Osteoblast (primary cell): ENCODE measurements at regions not wholly inside any gene's neighbourhood (a gene's known extent, or its start where the extent isn't known, plus 50 kb on each side); places are given as distances from the start of the nearest gene placed in this dataset.

ENCODE experiments used
- DNase-seq: peaks from one replicate; pipeline ENCODE4 v3.0.0; 2011; ENCODE audit warnings: low spot score, mixed read lengths; ENCODE audit not compliant: insufficient read length; ENCODE audit errors: missing footprints
- H2AFZ ChIP-seq: 2 replicates; pipeline ENCODE4 v1.6.0; 2011; ENCODE audit warnings: mild to moderate bottlenecking, low read length
- H3K27ac ChIP-seq: 2 replicates; pipeline ENCODE4 v1.5.1; 2011; ENCODE audit warnings: mild to moderate bottlenecking, low read depth, low read length, moderate library complexity
- H3K27me3 ChIP-seq: 2 replicates; pipeline ENCODE4 v1.6.0; 2012; ENCODE audit warnings: mild to moderate bottlenecking, control low read depth, inconsistent platforms, low read length, moderate library complexity; ENCODE audit not compliant: insufficient read depth
- H3K36me3 ChIP-seq: 2 replicates; pipeline ENCODE4 v1.5.1; 2011; ENCODE audit warnings: mild to moderate bottlenecking, low read length, control low read depth, moderate library complexity; ENCODE audit not compliant: insufficient read depth
- H3K4me1 ChIP-seq: 2 replicates; pipeline ENCODE4 v1.5.1; 2011; ENCODE audit warnings: mild to moderate bottlenecking, low read length, control low read depth, moderate library complexity; ENCODE audit not compliant: insufficient read depth
- H3K4me2 ChIP-seq: 2 replicates; pipeline ENCODE4 v1.6.0; 2011; ENCODE audit warnings: mild to moderate bottlenecking, low read length; ENCODE audit not compliant: insufficient read depth
- H3K4me3 ChIP-seq: fragments of 200-600 bp; sonication (generic); 3 replicates; pipeline ENCODE4 v1.5.1; 2012; ENCODE audit warnings: mild to moderate bottlenecking, low read length, inconsistent platforms; ENCODE audit not compliant: insufficient read depth
- H3K79me2 ChIP-seq: 2 replicates; pipeline ENCODE4 v1.6.0; 2012; ENCODE audit warnings: mild to moderate bottlenecking, low read length, control low read depth, inconsistent platforms; ENCODE audit not compliant: insufficient read depth
- H3K9me3 ChIP-seq: 2 replicates; pipeline ENCODE4 v1.5.1; 2011; ENCODE audit warnings: low read depth, low read length, control low read depth
- H4K20me1 ChIP-seq: 2 replicates; pipeline ENCODE4 v1.6.0; 2012; ENCODE audit warnings: mild to moderate bottlenecking, low read length, control low read depth; ENCODE audit not compliant: insufficient read depth
- TF ChIP-seq, protein P1 (sequence below): IDR thresholded peaks from 2 replicates; pipeline ENCODE4 v1.5.1; 2011; ENCODE audit warnings: mild to moderate bottlenecking, low read depth, low read length, moderate library complexity; ENCODE audit errors: extremely low read depth

DNA sequence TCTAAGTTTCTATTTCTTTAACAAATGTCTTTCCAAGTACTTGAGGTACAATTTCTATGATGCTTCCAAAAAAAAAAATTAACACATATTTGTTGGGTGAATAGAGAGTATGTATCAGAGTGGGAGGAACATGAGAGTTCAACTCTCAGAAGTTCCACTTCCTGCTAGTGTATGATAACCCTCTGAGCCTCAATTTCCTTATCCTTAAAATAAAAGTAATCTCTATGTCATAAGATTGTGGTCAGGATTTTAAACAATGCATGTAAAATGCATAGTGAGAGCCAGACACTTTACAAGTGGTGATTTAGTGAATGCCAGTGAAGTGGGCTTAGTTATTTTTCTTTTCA lies 270.3 kb upstream of the AMIGO2 start:
- H3K4me3 ChIP-seq, result no peak overlapping the region
- no peaks in the 10 kb centered on the region for H3K27me3 ChIP-seq
- no peak overlapping the region for H3K4me2 ChIP-seq
- no peaks in the 10 kb centered on the region for H3K9me3 ChIP-seq
- no peak overlapping the region for H3K27ac ChIP-seq
- no peaks in the 10 kb centered on the region for H4K20me1 ChIP-seq
- no peak overlapping the region for H2AFZ ChIP-seq
- peak; percentile 76 for DNase-seq
- TF ChIP-seq, protein P1, sequence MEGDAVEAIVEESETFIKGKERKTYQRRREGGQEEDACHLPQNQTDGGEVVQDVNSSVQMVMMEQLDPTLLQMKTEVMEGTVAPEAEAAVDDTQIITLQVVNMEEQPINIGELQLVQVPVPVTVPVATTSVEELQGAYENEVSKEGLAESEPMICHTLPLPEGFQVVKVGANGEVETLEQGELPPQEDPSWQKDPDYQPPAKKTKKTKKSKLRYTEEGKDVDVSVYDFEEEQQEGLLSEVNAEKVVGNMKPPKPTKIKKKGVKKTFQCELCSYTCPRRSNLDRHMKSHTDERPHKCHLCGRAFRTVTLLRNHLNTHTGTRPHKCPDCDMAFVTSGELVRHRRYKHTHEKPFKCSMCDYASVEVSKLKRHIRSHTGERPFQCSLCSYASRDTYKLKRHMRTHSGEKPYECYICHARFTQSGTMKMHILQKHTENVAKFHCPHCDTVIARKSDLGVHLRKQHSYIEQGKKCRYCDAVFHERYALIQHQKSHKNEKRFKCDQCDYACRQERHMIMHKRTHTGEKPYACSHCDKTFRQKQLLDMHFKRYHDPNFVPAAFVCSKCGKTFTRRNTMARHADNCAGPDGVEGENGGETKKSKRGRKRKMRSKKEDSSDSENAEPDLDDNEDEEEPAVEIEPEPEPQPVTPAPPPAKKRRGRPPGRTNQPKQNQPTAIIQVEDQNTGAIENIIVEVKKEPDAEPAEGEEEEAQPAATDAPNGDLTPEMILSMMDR, result no peak
- peaks cover 10% of the 10 kb centered on the region for H3K4me1 ChIP-seq
- H3K79me2 ChIP-seq, result no peaks in the 10 kb centered on the region
- H3K36me3 ChIP-seq, result no peaks in the 10 kb centered on the region

DNA sequence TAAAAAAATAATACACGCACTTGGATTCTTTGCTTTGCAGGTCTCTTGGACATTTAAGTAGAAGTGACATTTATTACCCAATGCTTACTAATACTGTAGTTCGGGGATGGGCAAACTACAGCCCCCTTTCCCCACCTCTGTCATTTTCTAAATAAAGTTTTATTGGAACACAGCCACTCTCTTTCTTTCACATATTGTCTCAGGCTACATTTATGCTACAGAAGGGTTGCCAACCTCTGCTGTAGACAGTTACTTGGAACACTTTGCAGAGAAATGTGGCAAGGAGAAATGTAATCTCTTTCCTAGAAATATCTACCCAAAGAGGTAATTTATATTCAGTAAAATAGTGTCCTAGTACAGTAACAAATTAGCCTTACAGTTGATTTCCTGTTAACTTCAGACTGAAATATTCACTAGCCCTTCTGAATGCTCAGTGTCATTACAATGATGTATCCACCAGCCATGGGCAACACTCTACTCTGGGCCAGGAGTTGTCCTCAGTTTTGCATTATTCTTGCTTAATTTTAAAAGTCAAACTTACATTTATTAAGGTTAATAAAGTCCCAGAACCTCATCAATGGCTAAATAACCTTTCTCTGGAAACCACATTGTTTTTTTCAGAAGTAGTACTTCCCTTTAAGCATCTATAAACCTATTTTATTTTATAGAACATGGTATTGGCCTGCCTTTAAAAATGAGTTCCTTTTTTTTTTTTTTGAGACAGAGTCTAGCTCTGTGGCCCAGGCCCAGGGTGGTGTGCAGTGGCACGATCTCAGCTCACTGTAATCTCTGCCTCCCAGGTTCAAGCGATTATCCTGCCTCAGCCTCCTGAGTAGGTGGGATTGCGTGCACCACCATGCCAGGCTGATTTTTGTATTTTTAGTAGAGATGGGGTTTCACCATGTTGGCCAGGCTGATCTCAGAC lies 269.6 kb upstream of the AMIGO2 start:
- no peak for DNase-seq
- Histone ChIP-seq H3K36me3 (no peaks in the 10 kb centered on the region), H2AFZ (no peak overlapping the region), H3K27me3 (no peaks in the 10 kb centered on the region), H3K4me1 (peaks cover 10% of the 10 kb centered on the region), H3K9me3 (no peaks in the 10 kb centered on the region), H3K79me2 (no peaks in the 10 kb centered on the region), H3K4me2 (no peak overlapping the region), H3K4me3 (no peak overlapping the region), H4K20me1 (no peaks in the 10 kb centered on the region), H3K27ac (no peak overlapping the region)
- TF ChIP-seq, protein P1, result no peak

GRCh38 chr12:47348206-47348605 lies 268.4 kb upstream of the AMIGO2 start:
- Histone ChIP-seq H3K79me2 (no peaks in the 10 kb centered on the region), H3K4me3 (no peak overlapping the region), H3K27me3 (no peaks in the 10 kb centered on the region), H3K36me3 (no peaks in the 10 kb centered on the region), H2AFZ (no peak overlapping the region), H3K27ac (no peak overlapping the region), H3K9me3 (no peaks in the 10 kb centered on the region), H4K20me1 (no peaks in the 10 kb centered on the region), H3K4me1 (peaks cover 15% of the 10 kb centered on the region), H3K4me2 (no peak overlapping the region)
- TF ChIP-seq, protein P1, result no peak
- DNase-seq, result no peak

DNA sequence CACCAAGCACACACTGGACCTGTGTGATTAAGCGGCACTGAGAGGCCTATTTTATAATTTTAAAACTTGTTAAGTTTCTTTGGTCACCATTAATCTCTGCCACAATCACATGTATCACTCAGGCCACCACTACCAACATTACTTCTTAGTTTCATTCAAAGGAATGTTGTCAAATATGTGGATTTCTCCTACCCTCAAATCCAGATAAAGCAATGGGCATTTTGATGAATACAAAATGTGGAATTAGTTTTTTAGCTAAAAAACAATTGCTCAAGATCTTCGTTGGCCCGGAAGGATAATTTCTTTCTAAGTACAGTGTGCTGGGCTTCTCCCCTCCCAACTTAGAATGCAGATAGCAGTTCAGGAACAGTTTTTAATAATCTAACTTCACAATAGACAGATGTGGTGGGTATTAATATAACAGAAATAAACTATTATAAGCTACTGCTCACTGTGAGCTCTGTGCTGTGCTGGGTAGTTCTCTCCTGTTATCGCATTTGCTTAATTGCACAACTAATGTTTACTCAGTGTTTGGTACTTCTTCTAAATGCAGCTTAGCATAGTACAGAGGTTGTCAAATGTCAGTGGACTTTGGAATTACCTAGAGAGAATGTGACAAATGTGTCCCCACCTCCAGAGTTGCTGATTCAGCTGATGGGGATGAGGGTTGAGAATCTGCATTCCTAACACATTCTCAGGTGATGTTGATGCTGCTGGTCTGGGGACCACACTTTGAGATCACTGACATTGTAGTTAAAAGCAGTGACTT lies 266.7 kb upstream of the AMIGO2 start:
- no peak overlapping the region for H3K4me2 ChIP-seq
- no peaks in the 10 kb centered on the region for H4K20me1 ChIP-seq
- H2AFZ ChIP-seq, result no peak overlapping the region
- H3K9me3 ChIP-seq, result no peaks in the 10 kb centered on the region
- TF ChIP-seq, protein P1, result no peak
- no peak for DNase-seq
- H3K36me3 ChIP-seq, result no peaks in the 10 kb centered on the region
- no peak overlapping the region for H3K27ac ChIP-seq
- no peaks in the 10 kb centered on the region for H3K27me3 ChIP-seq
- H3K4me3 ChIP-seq, result no peak overlapping the region
- no peaks in the 10 kb centered on the region for H3K79me2 ChIP-seq
- peaks cover 15% of the 10 kb centered on the region for H3K4me1 ChIP-seq
